Tibial nerve (tissue), 4 donors: ENCODE measurements at regions not wholly inside any gene's neighbourhood (a gene's known extent, or its start where the extent isn't known, plus 50 kb on each side); places are given as distances from the start of the nearest gene placed in this dataset.

Source experiments
- EP300 ChIP-seq, 2 donors: sonication (generic); formaldehyde crosslinking; IDR thresholded peaks; one replicate each; pipeline ENCODE4 v1.6.1; 2017; ENCODE audit warnings: antibody characterized with exemption in 2 of 2, mild to moderate bottlenecking in 1 of 2
- POLR2A ChIP-seq, 2 donors: fragments of 450-650 bp; IDR thresholded peaks; one replicate each; pipeline ENCODE4 v1.6.1; 2017; ENCODE audit warnings: antibody characterized with exemption in 2 of 2, mild to moderate bottlenecking in 2 of 2, moderate library complexity in 2 of 2
- TF ChIP-seq, protein P1 (sequence below), 5 experiments: fragments of 200-600 bp in 3 of 5; fragments of 450-650 bp in 2 of 5; sonication (generic) in 3 of 5; IDR thresholded peaks; one replicate each; pipeline ENCODE4 v1.5.1; 2016 to 2019; ENCODE audit warnings: antibody characterized with exemption in 5 of 5, mild to moderate bottlenecking in 3 of 5, moderate library complexity in 2 of 5

DNA sequence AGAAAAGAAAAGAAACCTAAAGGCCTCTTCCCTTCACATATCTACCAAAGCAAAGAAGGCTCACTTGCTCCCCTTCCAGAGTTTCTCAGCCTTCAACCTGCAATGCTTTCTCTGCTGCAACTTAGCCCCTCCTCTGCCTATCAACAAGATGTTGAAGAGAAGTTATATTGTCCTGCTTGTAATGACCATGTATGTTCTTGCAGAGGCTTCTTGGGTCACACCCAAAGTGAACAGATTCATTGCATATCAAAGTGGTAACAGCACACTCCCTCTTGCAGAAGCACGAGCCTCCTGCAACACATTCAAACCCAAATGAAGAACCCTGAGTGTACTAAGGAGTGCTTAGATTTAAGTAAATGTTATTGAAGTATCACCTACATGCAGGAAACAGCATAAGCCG lies 494.3 kb downstream of the NTRK2 start:
- TF ChIP-seq, protein P1, sequence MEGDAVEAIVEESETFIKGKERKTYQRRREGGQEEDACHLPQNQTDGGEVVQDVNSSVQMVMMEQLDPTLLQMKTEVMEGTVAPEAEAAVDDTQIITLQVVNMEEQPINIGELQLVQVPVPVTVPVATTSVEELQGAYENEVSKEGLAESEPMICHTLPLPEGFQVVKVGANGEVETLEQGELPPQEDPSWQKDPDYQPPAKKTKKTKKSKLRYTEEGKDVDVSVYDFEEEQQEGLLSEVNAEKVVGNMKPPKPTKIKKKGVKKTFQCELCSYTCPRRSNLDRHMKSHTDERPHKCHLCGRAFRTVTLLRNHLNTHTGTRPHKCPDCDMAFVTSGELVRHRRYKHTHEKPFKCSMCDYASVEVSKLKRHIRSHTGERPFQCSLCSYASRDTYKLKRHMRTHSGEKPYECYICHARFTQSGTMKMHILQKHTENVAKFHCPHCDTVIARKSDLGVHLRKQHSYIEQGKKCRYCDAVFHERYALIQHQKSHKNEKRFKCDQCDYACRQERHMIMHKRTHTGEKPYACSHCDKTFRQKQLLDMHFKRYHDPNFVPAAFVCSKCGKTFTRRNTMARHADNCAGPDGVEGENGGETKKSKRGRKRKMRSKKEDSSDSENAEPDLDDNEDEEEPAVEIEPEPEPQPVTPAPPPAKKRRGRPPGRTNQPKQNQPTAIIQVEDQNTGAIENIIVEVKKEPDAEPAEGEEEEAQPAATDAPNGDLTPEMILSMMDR (IDR thresholded peaks at IDR 0.05) = no peak
- TF ChIP-seq EP300 (IDR thresholded peaks at IDR 0.05) (no peak), POLR2A (IDR thresholded peaks at IDR 0.05) (no peak)
